ENCODE measurements at regions not wholly inside any gene's neighbourhood (a gene's known extent, or its start where the extent isn't known, plus 50 kb on each side); places are given as distances from the start of the nearest gene placed in this dataset.
"Not testable (repeated sequence)": the region's sequence is repeated elsewhere in the genome, so short reads cannot be mapped to it uniquely, and the experiment has no call there.

- DNase-seq: no peak
Measured at GRCh38 chr2:210730672-210731071, 174.3 kb downstream of the CPS1 start.

- not testable (repeated sequence) for DNase-seq
Measured at GRCh38 chr2:210746826-210747225, 190.4 kb downstream of the CPS1 start.

GRCh38 chr2:210752532-210752931 lies 196.1 kb downstream of the CPS1 start:
- DNase-seq: no peak

- no peak for DNase-seq
Measured at GRCh38 chr2:210753386-210753785, 197.0 kb downstream of the CPS1 start.

GRCh38 chr2:210756855-210757254 lies 200.5 kb downstream of the CPS1 start:
- no peak for DNase-seq

GRCh38 chr2:210762604-210763588 lies 206.5 kb downstream of the CPS1 start:
- no peak for DNase-seq

- DNase-seq: no peak
Measured at GRCh38 chr2:210768329-210768910, 212.0 kb downstream of the CPS1 start.

GRCh38 chr2:210776756-210777155 lies 220.4 kb downstream of the CPS1 start:
- no peak for DNase-seq

GRCh38 chr2:210782222-210782621 lies 225.8 kb downstream of the CPS1 start:
- DNase-seq: no peak

GRCh38 chr2:210787831-210788230 lies 231.4 kb downstream of the CPS1 start:
- not testable (repeated sequence) for DNase-seq

GRCh38 chr2:210792000-210792399 lies 235.6 kb downstream of the CPS1 start:
- no peak for DNase-seq

GRCh38 chr2:210795506-210795905 lies 239.1 kb downstream of the CPS1 start:
- DNase-seq: no peak

GRCh38 chr2:210798180-210798579 lies 241.8 kb downstream of the CPS1 start:
- no peak for DNase-seq

GRCh38 chr2:210814251-210815025 lies 258.0 kb downstream of the CPS1 start:
- DNase-seq: no peak

- DNase-seq: no peak
Measured at GRCh38 chr2:210816769-210817168, 260.4 kb downstream of the CPS1 start.

- no peak for DNase-seq
Measured at GRCh38 chr2:210818473-210818872, 262.1 kb downstream of the CPS1 start.

GRCh38 chr2:210833403-210833802 lies 277.0 kb downstream of the CPS1 start:
- no peak for DNase-seq

- DNase-seq: no peak
Measured at GRCh38 chr2:210839034-210839433, 282.6 kb downstream of the CPS1 start.

- DNase-seq: no peak
Measured at GRCh38 chr2:210839450-210839849, 283.1 kb downstream of the CPS1 start.

- DNase-seq: no peak
Measured at GRCh38 chr2:210842896-210843295, 286.5 kb downstream of the CPS1 start.

GRCh38 chr2:210844016-210844415 lies 287.6 kb downstream of the CPS1 start:
- no peak for DNase-seq

GRCh38 chr2:210859314-210859713 lies 302.9 kb downstream of the CPS1 start:
- DNase-seq: no peak

- DNase-seq: no peak
Measured at GRCh38 chr2:210860276-210860675, 303.9 kb downstream of the CPS1 start.

All from bone marrow (tissue), 2 donors.